A549 (cell line): ENCODE measurements at regions not wholly inside any gene's neighbourhood (a gene's known extent, or its start where the extent isn't known, plus 50 kb on each side); places are given as distances from the start of the nearest gene placed in this dataset.
A peak's percentile ranks its signal among the peaks of the same experiment; 100 is the strongest.

Source experiments
- ATAC-seq, 2 experiments: fragments of 200-7000 bp in 1 of 2; fragments of >200 bp in 1 of 2; cut with Nextera tagmentation in 1 of 2; cut with Tn5 transposase in 1 of 2; 3 replicates each; pipeline versions ENCODE4 v1.8.0 to v1.9.1; 2018 to 2020; ENCODE audit warnings: mild to moderate bottlenecking in 1 of 2, moderate library complexity in 1 of 2
- CTCF ChIA-PET: fragments of 300-600 bp; sonication (Branson Sonifier 250); formaldehyde crosslinking; extraction: SDS; loops from one replicate; lab custom pipeline; 2021; ENCODE audit warnings: antibody characterized with exemption, inconsistent platforms; lab: Yijun Ruan, JAX
- POLR2A ChIA-PET: fragments of 350-600 bp; formaldehyde crosslinking; extraction: SDS; loops from one replicate; lab custom pipeline; 2021; ENCODE audit warnings: antibody characterized with exemption, inconsistent platforms; lab: Yijun Ruan, JAX
- DNase-seq, 2 experiments: peaks; one replicate each; pipeline versions ENCODE4 v3.0.0 to v3.0.0-alpha.2; 2011 to 2016; ENCODE audit warnings: low read depth in 1 of 2, low spot score in 1 of 2
- FAIRE-seq: peaks from 2 replicates; lab custom pipeline; 2011; peaks lifted over from hg19 to GRCh38; lab: Jason Lieb, UNC
- H3K27ac ChIP-seq, 2 experiments: fragments of >200 bp; sonication (Bioruptor Twin); formaldehyde crosslinking; 3 replicates each; pipeline ENCODE4 v1.5.1; 2016 to 2017
- H3K4me1 ChIP-seq: fragments of >200 bp; sonication (Bioruptor Twin); formaldehyde crosslinking; 3 replicates; pipeline ENCODE4 v1.6.1; 2016
- H3K4me2 ChIP-seq: fragments of >200 bp; sonication (Bioruptor Twin); formaldehyde crosslinking; 3 replicates; pipeline ENCODE4 v1.6.1; 2016
- H3K4me3 ChIP-seq: fragments of >200 bp; sonication (Bioruptor Twin); formaldehyde crosslinking; 3 replicates; pipeline ENCODE4 v1.5.1; 2016
- H3K9me3 ChIP-seq: fragments of >200 bp; sonication (Bioruptor Twin); formaldehyde crosslinking; 3 replicates; pipeline ENCODE4 v1.6.1; 2016
- CBX8 ChIP-seq: fragments of 200-600 bp; sonication (generic); IDR thresholded peaks from 2 replicates; pipeline ENCODE4 v1.6.1; 2016
- CEBPB ChIP-seq, 2 experiments: fragments of >200 bp in 1 of 2; sonication (Bioruptor Twin) in 1 of 2; formaldehyde crosslinking in 1 of 2; IDR thresholded peaks; 2 replicates each; pipeline ENCODE4 v1.6.1; 2012 to 2016
- E2F6 ChIP-seq: IDR thresholded peaks from 2 replicates; pipeline ENCODE4 v1.6.1; 2012; ENCODE audit warnings: low read depth, borderline replicate concordance
- EHF ChIP-seq: fragments of 250-450 bp; sonication (Bioruptor Pico); IDR thresholded peaks from 2 replicates; pipeline ENCODE4 v1.5.0; 2020; ENCODE audit warnings: mild to moderate bottlenecking
- EHMT2 ChIP-seq: fragments of 200-600 bp; sonication (generic); IDR thresholded peaks from 2 replicates; pipeline ENCODE4 v1.6.1; 2016; ENCODE audit warnings: antibody characterized with exemption, low read depth, mild to moderate bottlenecking, moderate library complexity
- ESRRA ChIP-seq: fragments of 150-350 bp; IDR thresholded peaks from 2 replicates; pipeline ENCODE4 v1.6.1; 2014; ENCODE audit warnings: mild to moderate bottlenecking, low read length, borderline replicate concordance
- FOSL2 ChIP-seq, 2 experiments: fragments of 450-650 bp in 1 of 2; fragments of >200 bp in 1 of 2; sonication (Bioruptor Twin) in 1 of 2; formaldehyde crosslinking; IDR thresholded peaks; 2 replicates each; pipeline versions ENCODE4 v1.5.0 to v1.6.1; 2016 to 2020; ENCODE audit warnings: mild to moderate bottlenecking in 1 of 2, moderate library complexity in 1 of 2
- GATA3 ChIP-seq: IDR thresholded peaks from 2 replicates; pipeline ENCODE4 v1.6.1; 2012; ENCODE audit warnings: borderline replicate concordance
- HDAC2 ChIP-seq: fragments of 200-600 bp; sonication (generic); IDR thresholded peaks from 2 replicates; pipeline ENCODE4 v1.6.1; 2016
- HEYL ChIP-seq: fragments of 250-450 bp; sonication (Bioruptor Pico); IDR thresholded peaks from 2 replicates; pipeline ENCODE4 v1.8.0; 2021; ENCODE audit warnings: mild to moderate bottlenecking, moderate library complexity
- HOXA7 ChIP-seq: fragments of 250-450 bp; sonication (Bioruptor Pico); IDR thresholded peaks from 2 replicates; pipeline ENCODE4 v1.5.0; 2020; ENCODE audit warnings: mild to moderate bottlenecking, moderate library complexity
- HOXB5 ChIP-seq: fragments of 250-450 bp; sonication (Bioruptor Pico); IDR thresholded peaks from 2 replicates; pipeline ENCODE4 v1.5.0; 2020; ENCODE audit warnings: mild to moderate bottlenecking, moderate library complexity
- JUN ChIP-seq, 2 experiments: fragments of >200 bp; sonication (Bioruptor Twin); formaldehyde crosslinking; IDR thresholded peaks; 2 replicates in 1 of 2; 3 replicates in 1 of 2; pipeline ENCODE4 v1.6.1; 2016 to 2017
- KDM1A ChIP-seq: fragments of 200-600 bp; sonication (generic); IDR thresholded peaks from 2 replicates; pipeline ENCODE4 v1.6.1; 2016; ENCODE audit warnings: low read depth, mild to moderate bottlenecking
- MAZ ChIP-seq: fragments of 150-350 bp; IDR thresholded peaks from 2 replicates; pipeline ENCODE4 v1.6.1; 2014; ENCODE audit warnings: antibody characterized with exemption, low read depth, low read length, borderline replicate concordance
- NFE2L2 ChIP-seq: fragments of 150-350 bp; conservative IDR thresholded peaks from 2 replicates; pipeline ENCODE4 v1.6.1; 2014; ENCODE audit warnings: low read length
- NR3C1 ChIP-seq: fragments of >200 bp; sonication (Bioruptor Twin); formaldehyde crosslinking; IDR thresholded peaks from 3 replicates; pipeline ENCODE4 v1.6.1; 2017
- PHF8 ChIP-seq: fragments of 200-600 bp; sonication (generic); IDR thresholded peaks from 2 replicates; pipeline ENCODE4 v1.6.1; 2016; ENCODE audit warnings: low read depth, mild to moderate bottlenecking, antibody characterized with exemption, moderate library complexity, borderline replicate concordance
- POLR2A ChIP-seq: IDR thresholded peaks from 2 replicates; pipeline ENCODE4 v1.6.1; 2012; ENCODE audit warnings: mild to moderate bottlenecking, low read length
- POLR2AphosphoS2 ChIP-seq: conservative IDR thresholded peaks from 2 replicates; pipeline ENCODE4 v1.6.1; 2012; ENCODE audit warnings: low read length, improper control_type of control experiment, inconsistent platforms
- RARB ChIP-seq: fragments of 250-450 bp; sonication (Bioruptor Pico); IDR thresholded peaks from 2 replicates; pipeline ENCODE4 v1.8.0; 2021; ENCODE audit warnings: mild to moderate bottlenecking, moderate library complexity
- RCOR1 ChIP-seq: fragments of 150-350 bp; IDR thresholded peaks from 2 replicates; pipeline ENCODE4 v1.6.1; 2014; ENCODE audit warnings: antibody characterized with exemption, low read length, low read depth
- RFX5 ChIP-seq: fragments of 450-650 bp; IDR thresholded peaks from 2 replicates; pipeline ENCODE4 v1.7.1; 2014; ENCODE audit warnings: antibody characterized with exemption, mild to moderate bottlenecking, moderate library complexity
- RNF2 ChIP-seq: fragments of 200-600 bp; sonication (generic); IDR thresholded peaks from 2 replicates; pipeline ENCODE4 v1.6.1; 2016; ENCODE audit warnings: low read depth, mild to moderate bottlenecking, antibody characterized with exemption, moderate library complexity, borderline replicate concordance
- SREBF2 ChIP-seq: fragments of 450-650 bp; IDR thresholded peaks from 2 replicates; pipeline ENCODE4 v1.6.1; 2014; ENCODE audit warnings: mild to moderate bottlenecking, moderate library complexity
- WGBS: methylation state at CpG from one replicate; pipeline ENCODE4 v1.1.6; 2017; ENCODE audit errors: missing lambda C conversion rate; 5-methylcytosine and 5-hydroxymethylcytosine counted together
- TF ChIP-seq, protein P1 (sequence below): fragments of >200 bp; sonication (Bioruptor Twin); formaldehyde crosslinking; IDR thresholded peaks from 3 replicates; pipeline ENCODE4 v1.5.1; 2016

DNA sequence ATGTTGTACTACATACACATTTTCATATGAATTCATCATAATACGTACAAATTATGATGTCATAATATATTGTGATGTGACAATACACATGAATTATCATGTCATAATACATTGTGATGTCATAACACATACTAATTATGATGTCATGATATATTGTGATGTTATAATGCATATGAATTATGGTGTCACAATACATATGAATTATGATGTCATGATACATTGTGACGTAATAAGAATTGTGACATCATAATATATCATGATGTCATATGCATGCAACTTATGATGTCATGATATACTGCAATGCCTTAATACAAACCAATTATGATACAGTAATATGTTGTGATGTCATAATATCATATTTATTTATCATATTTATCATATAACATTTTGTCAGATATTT, 2074.3 kb downstream of the TP53TG3F start:
- CTCF ChIA-PET, result no interaction called here
- Histone ChIP-seq H3K4me1 (no peaks in the 10 kb centered on the region), H3K4me3 (no peak overlapping the region), H3K9me3 (no peaks in the 10 kb centered on the region; the same call in 2 of the 3 replicates), H3K27ac (no peak overlapping the region), H3K4me2 (no peak overlapping the region)
- 16% methylated on average over 2 of the region's 2 CpGs for WGBS
- ATAC-seq, result no peak
- peak; percentile 76 for FAIRE-seq
- DNase-seq, result no peak
- no peak for TF ChIP-seq RFX5
- no peak for TF ChIP-seq POLR2A
- TF ChIP-seq FOSL2 (IDR thresholded peaks at IDR 0.05), result no peak
- TF ChIP-seq FOSL2 (CRISPR knock-in tag; IDR thresholded peaks at IDR 0.05), result peak; percentile 55
- POLR2A ChIA-PET, result no interaction called here

GRCh38 chr16:35543486-35543885, 2084.1 kb downstream of the TP53TG3F start:
- ChIA-PET CTCF (no interaction called here), POLR2A (no interaction called here)
- H3K27ac ChIP-seq, result no peak overlapping the region
- no peaks in the 10 kb centered on the region for H3K4me1 ChIP-seq
- H3K4me3 ChIP-seq, result no peak overlapping the region
- no peak for DNase-seq
- H3K9me3 ChIP-seq, result no peaks in the 10 kb centered on the region; the same call in 2 of the 3 replicates
- TF ChIP-seq POLR2A, result no peak
- TF ChIP-seq EHF (CRISPR knock-in tag), result no peak
- no peak for TF ChIP-seq CEBPB (IDR thresholded peaks at IDR 0.05)
- no peak for TF ChIP-seq HOXA7 (CRISPR knock-in tag)
- TF ChIP-seq, protein P1, sequence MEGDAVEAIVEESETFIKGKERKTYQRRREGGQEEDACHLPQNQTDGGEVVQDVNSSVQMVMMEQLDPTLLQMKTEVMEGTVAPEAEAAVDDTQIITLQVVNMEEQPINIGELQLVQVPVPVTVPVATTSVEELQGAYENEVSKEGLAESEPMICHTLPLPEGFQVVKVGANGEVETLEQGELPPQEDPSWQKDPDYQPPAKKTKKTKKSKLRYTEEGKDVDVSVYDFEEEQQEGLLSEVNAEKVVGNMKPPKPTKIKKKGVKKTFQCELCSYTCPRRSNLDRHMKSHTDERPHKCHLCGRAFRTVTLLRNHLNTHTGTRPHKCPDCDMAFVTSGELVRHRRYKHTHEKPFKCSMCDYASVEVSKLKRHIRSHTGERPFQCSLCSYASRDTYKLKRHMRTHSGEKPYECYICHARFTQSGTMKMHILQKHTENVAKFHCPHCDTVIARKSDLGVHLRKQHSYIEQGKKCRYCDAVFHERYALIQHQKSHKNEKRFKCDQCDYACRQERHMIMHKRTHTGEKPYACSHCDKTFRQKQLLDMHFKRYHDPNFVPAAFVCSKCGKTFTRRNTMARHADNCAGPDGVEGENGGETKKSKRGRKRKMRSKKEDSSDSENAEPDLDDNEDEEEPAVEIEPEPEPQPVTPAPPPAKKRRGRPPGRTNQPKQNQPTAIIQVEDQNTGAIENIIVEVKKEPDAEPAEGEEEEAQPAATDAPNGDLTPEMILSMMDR, result no peak
- TF ChIP-seq POLR2AphosphoS2, result no peak
- TF ChIP-seq HDAC2, result no peak
- TF ChIP-seq SREBF2, result no peak
- TF ChIP-seq RNF2, result no peak
- no peak for TF ChIP-seq PHF8
- no peak overlapping the region for H3K4me2 ChIP-seq
- no peak for ATAC-seq
- 57% methylated on average over 17 of the region's 27 CpGs for WGBS
- no peak for FAIRE-seq

DNA sequence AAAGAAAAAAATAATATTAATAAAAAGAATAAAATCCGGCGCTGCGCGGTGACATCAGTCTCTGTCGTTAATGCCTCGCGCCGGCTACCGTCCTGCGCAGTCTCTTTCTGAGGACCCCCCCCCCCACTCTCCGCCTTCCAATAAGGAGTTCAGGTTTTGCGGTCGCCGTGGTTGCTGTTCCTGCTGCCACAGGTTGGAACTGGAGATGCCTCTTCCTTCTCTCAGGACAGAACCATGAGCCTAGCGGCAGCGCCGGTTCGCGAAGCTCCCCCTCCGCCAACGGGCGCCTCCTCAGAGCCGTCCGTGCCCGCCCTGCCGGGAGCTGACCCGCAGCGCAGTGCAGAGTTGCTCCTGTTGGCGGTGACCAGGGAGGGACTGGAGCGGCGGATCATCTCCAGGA, 2093.4 kb downstream of the TP53TG3F start:
- Histone ChIP-seq H3K4me1 (no peaks in the 10 kb centered on the region), H3K9me3 (0 out of 3 replicates have a peak, but pooled peaks cover 2% of the 10 kb centered on the region), H3K4me2 (no peak overlapping the region), H3K27ac (no peak overlapping the region), H3K4me3 (no peak overlapping the region)
- no peak for DNase-seq
- no peak for ATAC-seq
- ChIA-PET CTCF (no interaction called here), POLR2A (no interaction called here)
- no peak for FAIRE-seq
- TF ChIP-seq KDM1A (no peak), ESRRA (no peak), RCOR1 (no peak), FOSL2 (IDR thresholded peaks at IDR 0.05) (no peak), FOSL2 (CRISPR knock-in tag; IDR thresholded peaks at IDR 0.05) (no peak), JUN (IDR thresholded peaks at IDR 0.05) (no peak), NFE2L2 (no peak), EHMT2 (no peak), NR3C1 (no peak), RARB (CRISPR knock-in tag) (no peak), MAZ (no peak)
- 81% methylated on average over 16 of the region's 31 CpGs for WGBS

DNA sequence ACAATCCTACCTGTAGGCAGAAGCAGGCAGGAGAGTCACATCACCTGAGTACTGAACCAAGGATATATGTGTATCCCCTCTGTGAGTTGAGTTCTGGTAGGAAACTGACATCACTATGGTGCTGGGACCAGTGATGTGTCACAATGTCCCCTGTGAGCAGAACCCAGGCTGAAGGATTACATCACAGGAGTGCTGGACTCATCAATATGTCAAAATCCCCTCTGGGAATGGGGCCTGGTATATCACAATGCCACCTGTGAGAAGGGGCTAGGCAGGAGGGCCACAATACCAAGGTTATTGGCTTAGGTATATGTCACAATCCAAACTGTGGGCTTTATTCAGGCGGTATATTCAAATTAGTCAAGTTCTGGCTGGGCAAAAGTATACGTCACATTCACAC, 2098.3 kb downstream of the TP53TG3F start:
- Histone ChIP-seq H3K27ac (no peak overlapping the region), H3K4me1 (no peaks in the 10 kb centered on the region), H3K4me3 (no peak overlapping the region)
- POLR2A ChIA-PET, result no interaction called here
- CTCF ChIA-PET, result no interaction called here
- DNase-seq (no peak), ATAC-seq (no peak)
- TF ChIP-seq HOXB5, result no peak
- TF ChIP-seq E2F6, result no peak
- TF ChIP-seq CBX8, result no peak
- TF ChIP-seq HEYL, result no peak
- TF ChIP-seq GATA3, result no peak
- TF ChIP-seq RARB (CRISPR knock-in tag), result no peak
- TF ChIP-seq POLR2AphosphoS2, result no peak
- no peak for TF ChIP-seq RNF2
- TF ChIP-seq, all 56 proteins: peak for 0
- WGBS, result 8% methylated on average over 2 of the region's 2 CpGs
- no peak for FAIRE-seq
- Histone ChIP-seq H3K4me2 (no peak overlapping the region), H3K9me3 (0 out of 3 replicates have a peak, but pooled peaks cover 2% of the 10 kb centered on the region)
